HUES6 (cell line): ENCODE measurements at regions not wholly inside any gene's neighbourhood (a gene's known extent, or its start where the extent isn't known, plus 50 kb on each side); places are given as distances from the start of the nearest gene placed in this dataset.
"Not testable (repeated sequence)": the region's sequence is repeated elsewhere in the genome, so short reads cannot be mapped to it uniquely, and the experiment has no call there.

Experiments
- H3K27ac ChIP-seq: 2 replicates; pipeline ENCODE4 v1.7.0; 2013; ENCODE audit warnings: low read depth, mild to moderate bottlenecking, low read length, inconsistent platforms
- H3K27me3 ChIP-seq: 2 replicates; pipeline ENCODE4 v1.6.1; 2013; ENCODE audit warnings: low read length; ENCODE audit not compliant: control insufficient read depth, insufficient read depth
- H3K36me3 ChIP-seq: 2 replicates; pipeline ENCODE4 v1.6.1; 2013; ENCODE audit warnings: low read length; ENCODE audit not compliant: control insufficient read depth, insufficient read depth
- H3K4me1 ChIP-seq: 2 replicates; pipeline ENCODE4 v1.6.1; 2013; ENCODE audit warnings: low read length; ENCODE audit not compliant: control insufficient read depth, insufficient read depth
- H3K4me3 ChIP-seq: 2 replicates; pipeline ENCODE4 v1.5.1; 2013; ENCODE audit warnings: low read depth, low read length
- H3K9ac ChIP-seq: one replicate; pipeline ENCODE4 v1.6.1; 2013; ENCODE audit warnings: mild to moderate bottlenecking, low read length
- H3K9me3 ChIP-seq: 2 replicates; pipeline ENCODE4 v1.6.1; 2013; ENCODE audit warnings: low read depth, low read length; ENCODE audit not compliant: control insufficient read depth, insufficient read depth

DNA sequence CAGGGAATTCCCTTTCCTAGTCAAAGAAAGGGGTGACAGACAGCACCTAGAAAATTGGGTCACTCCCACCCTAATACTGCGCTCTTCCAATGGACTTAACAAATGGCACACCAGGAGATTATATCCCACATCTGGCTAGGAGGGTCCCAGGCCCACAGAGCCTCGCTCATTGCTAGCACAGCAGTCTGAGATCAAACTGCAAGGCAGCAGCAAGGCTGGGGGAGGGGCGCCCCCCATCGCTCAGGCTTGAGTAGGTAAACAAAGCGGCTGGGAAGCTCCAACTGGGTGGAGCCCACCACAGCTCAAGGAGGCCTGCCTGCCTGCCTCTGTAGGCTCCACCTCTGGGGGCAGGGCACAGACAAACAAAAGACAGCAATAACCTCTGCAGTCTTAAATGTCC lies 1043.9 kb upstream of the GRIA3 start:
- not testable (repeated sequence) for H3K27me3 ChIP-seq, H3K27ac ChIP-seq, H3K4me3 ChIP-seq, H3K36me3 ChIP-seq, H3K9ac ChIP-seq, H3K4me1 ChIP-seq
- H3K9me3 ChIP-seq: peaks cover 17% of the 10 kb centered on the region

DNA sequence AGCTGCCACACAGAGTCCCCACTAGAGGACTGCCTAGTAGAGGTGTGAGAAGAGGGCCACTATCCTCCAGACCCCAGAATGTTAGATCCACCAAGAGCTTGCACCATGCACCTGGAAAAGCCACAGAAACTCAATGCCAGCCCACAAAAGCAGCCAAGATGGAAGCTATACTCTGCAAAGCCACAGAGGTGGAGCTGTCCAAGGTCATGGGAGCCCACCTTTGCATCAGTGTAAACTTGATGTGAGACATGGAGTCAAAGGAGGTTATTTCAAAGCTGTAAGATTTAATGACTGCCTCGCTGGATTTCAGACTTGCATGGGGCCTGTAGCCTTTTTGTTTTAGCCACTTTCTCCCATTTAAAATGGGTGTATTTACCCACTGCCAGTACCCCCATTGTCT lies 1030.1 kb upstream of the GRIA3 start:
- Histone ChIP-seq H3K9me3 (peaks cover 17% of the 10 kb centered on the region), H3K27ac (no peak overlapping the region), H3K4me1 (no peaks in the 10 kb centered on the region), H3K9ac (no peak overlapping the region), H3K36me3 (no peaks in the 10 kb centered on the region), H3K27me3 (no peaks in the 10 kb centered on the region; the same call in 1 of the 2 replicates), H3K4me3 (no peak overlapping the region)

DNA sequence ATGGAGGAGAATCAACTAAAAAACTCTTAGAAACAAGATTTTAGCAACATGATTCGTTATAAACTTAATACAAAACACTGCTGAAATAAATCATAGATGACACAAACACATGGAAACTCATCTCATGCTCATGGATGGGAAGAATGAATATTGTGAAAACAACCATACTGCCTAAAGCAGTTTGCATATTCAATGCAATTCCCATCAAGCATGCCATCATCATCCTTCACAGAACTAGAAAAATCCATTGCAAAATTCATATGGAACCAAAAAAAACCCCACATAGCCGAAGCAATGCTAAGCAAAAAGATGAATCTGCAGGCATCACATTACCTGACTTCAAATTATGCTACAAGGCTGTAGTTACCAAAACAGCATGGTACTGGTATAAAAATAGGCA lies 1015.8 kb upstream of the GRIA3 start:
- Histone ChIP-seq H3K4me3 (no peak overlapping the region), H3K9ac (no peak overlapping the region), H3K36me3 (no peaks in the 10 kb centered on the region), H3K4me1 (no peaks in the 10 kb centered on the region), H3K27me3 (no peaks in the 10 kb centered on the region), H3K9me3 (no peaks in the 10 kb centered on the region; the same call in 1 of the 2 replicates), H3K27ac (no peak overlapping the region)

DNA sequence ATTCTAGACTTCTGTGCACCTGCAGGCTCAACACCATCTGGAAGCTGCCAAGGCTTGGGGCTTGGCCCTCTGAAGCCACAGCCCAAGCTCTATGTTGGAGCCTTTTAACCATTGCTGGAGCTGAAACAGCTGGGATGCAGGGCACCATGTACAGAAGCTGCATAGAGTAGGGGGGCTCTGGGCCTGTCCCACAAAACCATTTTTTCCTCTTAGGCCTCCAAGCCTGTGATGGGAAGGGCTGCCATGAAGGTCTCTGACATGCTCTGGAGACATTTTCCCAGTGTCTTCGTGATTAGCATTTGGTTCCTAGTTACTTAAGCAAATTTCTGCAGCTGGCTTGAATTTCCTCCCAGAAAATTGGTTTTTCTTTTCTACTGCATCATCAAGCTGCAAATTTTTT lies 999.3 kb upstream of the GRIA3 start:
- Histone ChIP-seq H3K9ac (no peak overlapping the region), H3K27me3 (peaks cover 5% of the 10 kb centered on the region; the same call in 1 of the 2 replicates), H3K4me3 (no peak overlapping the region), H3K27ac (no peak overlapping the region), H3K9me3 (peaks cover 34% of the 10 kb centered on the region), H3K36me3 (no peaks in the 10 kb centered on the region), H3K4me1 (no peaks in the 10 kb centered on the region)

DNA sequence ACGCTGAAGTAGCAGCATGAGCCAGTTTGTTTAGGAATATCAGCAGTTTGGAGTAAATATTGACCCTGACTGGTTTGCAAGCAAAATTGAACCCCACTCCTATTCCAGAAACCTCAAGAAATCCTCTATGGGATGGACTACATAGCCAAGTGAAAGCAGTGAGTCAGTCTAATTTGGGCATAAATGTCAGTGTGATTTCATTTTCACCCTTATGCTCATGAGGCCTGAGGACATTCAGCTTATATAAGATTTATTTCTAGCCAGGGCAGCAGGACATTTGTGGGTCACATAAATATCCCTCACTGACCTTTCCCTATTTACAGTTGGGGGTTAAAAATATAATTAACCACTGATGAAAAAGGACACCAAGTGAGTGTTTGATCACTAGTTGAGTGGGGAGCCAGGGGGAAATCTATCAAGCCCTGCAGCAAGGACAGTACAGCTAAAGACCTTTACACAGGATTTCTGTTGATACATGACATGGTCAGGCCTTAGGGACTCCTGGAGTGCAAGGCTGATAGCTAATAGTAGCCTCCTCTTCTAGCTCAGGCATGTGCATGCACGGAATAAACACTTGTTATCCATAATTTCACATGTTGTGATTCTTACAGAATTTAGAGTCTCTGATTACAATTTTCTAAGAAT lies 996.9 kb upstream of the GRIA3 start:
- H3K9ac ChIP-seq: no peak overlapping the region
- peaks cover 34% of the 10 kb centered on the region for H3K9me3 ChIP-seq
- no peaks in the 10 kb centered on the region for H3K36me3 ChIP-seq
- no peaks in the 10 kb centered on the region for H3K4me1 ChIP-seq
- no peak overlapping the region for H3K4me3 ChIP-seq
- peaks cover 5% of the 10 kb centered on the region; the same call in 1 of the 2 replicates for H3K27me3 ChIP-seq
- H3K27ac ChIP-seq: no peak overlapping the region

DNA sequence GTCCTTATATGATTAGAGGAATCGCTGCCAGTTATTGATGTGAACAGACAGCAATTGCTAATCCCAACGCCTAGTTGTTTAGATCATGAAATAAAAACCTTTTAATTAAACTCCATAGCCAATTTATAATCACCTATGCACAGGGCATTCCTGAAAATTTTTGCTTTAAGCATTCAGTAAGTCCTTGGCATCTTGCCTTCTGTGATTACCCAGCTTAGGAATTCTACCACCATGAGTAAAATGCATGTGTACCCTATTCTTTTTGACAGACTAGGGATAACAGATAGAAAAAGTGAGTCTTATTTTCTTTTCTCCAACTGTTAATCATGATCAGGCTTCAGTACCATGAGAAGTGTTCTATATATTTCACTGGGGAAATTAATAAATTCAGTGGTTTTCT lies 995.3 kb upstream of the GRIA3 start:
- Histone ChIP-seq H3K36me3 (no peaks in the 10 kb centered on the region), H3K4me1 (no peaks in the 10 kb centered on the region), H3K9ac (no peak overlapping the region), H3K9me3 (peaks cover 24% of the 10 kb centered on the region), H3K27me3 (peaks cover 5% of the 10 kb centered on the region; the same call in 1 of the 2 replicates), H3K27ac (no peak overlapping the region), H3K4me3 (no peak overlapping the region)

DNA sequence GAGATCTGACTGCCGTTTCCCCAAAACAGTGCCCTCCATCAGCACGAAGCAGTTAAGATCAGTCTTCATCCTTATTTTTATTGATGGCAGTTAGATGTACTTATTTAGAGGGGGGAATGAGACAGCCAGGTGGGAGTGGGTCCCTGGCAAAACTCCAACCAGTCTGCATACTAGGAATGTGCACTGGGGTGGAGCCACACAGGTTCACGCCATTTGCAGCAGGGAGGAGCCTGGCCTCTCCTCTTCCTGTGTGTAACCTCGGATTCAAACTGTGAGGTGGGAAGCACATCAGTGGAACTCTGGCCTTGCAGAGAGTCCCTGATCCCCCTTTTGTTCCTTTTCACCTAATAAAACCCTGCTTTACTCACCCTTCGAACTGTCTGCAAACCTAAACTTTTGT lies 987.7 kb upstream of the GRIA3 start:
- H3K9me3 ChIP-seq: peaks cover 4% of the 10 kb centered on the region; the same call in 1 of the 2 replicates
- no peak overlapping the region for H3K4me3 ChIP-seq
- H3K9ac ChIP-seq: no peak overlapping the region
- H3K27me3 ChIP-seq: no peaks in the 10 kb centered on the region; the same call in 1 of the 2 replicates
- no peaks in the 10 kb centered on the region for H3K36me3 ChIP-seq
- peaks cover 6% of the 10 kb centered on the region; the same call in 1 of the 2 replicates for H3K4me1 ChIP-seq
- no peak overlapping the region for H3K27ac ChIP-seq

DNA sequence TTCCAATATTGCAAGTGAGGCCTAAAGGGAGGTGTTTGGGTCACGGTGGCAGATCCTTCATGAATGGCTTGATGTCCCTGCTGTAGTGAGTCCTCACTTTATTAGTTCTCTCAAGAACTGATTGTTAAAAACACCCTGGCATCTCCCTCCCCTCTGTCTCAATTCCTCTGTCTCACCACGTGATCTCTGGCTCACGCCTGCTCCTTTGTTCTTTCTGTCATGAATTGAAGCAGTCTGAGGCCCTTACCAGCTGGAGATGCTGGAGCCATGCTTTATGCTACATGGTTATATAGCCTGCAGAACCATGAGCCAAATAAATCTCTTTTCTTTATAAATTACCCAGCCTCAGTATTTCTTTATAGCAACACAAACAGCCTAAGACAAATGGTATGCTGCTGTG lies 980.7 kb upstream of the GRIA3 start:
- Histone ChIP-seq H3K4me1 (peaks cover 9% of the 10 kb centered on the region), H3K27ac (no peak overlapping the region), H3K9me3 (peaks cover 3% of the 10 kb centered on the region; the same call in 1 of the 2 replicates), H3K9ac (no peak overlapping the region), H3K4me3 (no peak overlapping the region), H3K36me3 (no peaks in the 10 kb centered on the region), H3K27me3 (no peaks in the 10 kb centered on the region; the same call in 1 of the 2 replicates)

DNA sequence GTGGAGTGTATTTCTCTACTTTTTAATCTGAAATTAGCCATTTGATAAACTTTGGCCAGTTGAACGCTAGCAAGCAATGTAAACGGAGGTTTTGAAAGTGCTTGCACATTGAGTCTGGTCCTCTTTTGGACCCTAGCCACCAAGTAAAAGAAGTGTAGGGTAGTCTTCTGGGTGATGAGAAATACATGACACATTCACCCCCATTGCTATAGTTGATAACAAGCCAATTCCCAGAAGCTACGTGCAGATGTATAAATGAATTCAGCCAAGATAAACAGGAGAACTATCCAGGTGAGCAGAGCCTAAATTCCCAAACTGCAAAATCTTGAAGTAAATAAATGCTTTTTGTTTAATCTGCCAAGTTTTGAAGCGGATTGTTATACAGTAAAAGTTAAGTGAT lies 965.4 kb upstream of the GRIA3 start:
- Histone ChIP-seq H3K9me3 (peaks cover 5% of the 10 kb centered on the region; the same call in 1 of the 2 replicates), H3K36me3 (peaks cover 3% of the 10 kb centered on the region; the same call in 1 of the 2 replicates), H3K4me1 (peaks cover 25% of the 10 kb centered on the region), H3K27ac (no peak overlapping the region), H3K9ac (no peak overlapping the region), H3K27me3 (no peaks in the 10 kb centered on the region; the same call in 1 of the 2 replicates), H3K4me3 (no peak overlapping the region)

DNA sequence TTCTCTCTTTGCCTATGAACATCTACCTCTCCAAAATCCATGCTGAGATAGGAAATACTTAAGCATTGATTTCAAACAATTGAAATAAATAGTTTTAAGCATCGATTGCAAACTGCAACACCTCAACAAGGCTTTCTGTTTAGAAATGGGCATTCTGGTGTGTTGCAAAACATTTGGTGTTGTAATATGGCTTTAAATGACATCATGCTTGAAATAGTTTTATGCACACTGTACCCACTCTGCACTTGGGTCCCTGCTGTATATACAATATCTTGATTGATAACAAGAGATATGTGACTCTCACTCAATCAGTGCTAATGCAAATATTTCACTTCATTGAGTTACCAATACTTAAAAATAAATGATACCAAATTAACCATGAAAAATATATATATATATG lies 964.9 kb upstream of the GRIA3 start:
- Histone ChIP-seq H3K4me1 (peaks cover 25% of the 10 kb centered on the region), H3K36me3 (peaks cover 5% of the 10 kb centered on the region; the same call in 1 of the 2 replicates), H3K9ac (no peak overlapping the region), H3K27ac (no peak overlapping the region), H3K9me3 (peaks cover 5% of the 10 kb centered on the region; the same call in 1 of the 2 replicates), H3K4me3 (no peak overlapping the region), H3K27me3 (no peaks in the 10 kb centered on the region; the same call in 1 of the 2 replicates)

DNA sequence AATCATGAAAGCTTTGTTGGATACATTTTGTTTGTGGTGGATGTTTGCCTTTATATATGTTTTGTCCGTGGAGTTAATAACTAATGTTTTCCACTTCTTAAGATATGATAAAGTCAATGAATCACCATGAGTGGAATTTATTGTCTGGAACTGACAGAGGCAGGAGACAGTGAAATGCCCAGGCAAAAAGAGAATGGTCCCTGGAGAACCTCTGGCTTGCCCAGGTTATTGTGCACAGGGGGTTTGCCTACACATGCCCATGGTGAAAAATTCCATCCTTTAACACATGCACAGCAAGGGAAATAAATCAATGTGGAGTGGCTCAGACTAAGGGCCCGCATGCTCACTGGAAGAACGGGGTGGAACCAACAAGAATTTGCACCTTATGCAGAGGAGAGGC lies 964.3 kb upstream of the GRIA3 start:
- H3K27ac ChIP-seq: peak overlapping the region; percentile 94
- H3K9ac ChIP-seq: peak overlapping the region; percentile 93
- peaks cover 5% of the 10 kb centered on the region; the same call in 1 of the 2 replicates for H3K9me3 ChIP-seq
- H3K36me3 ChIP-seq: peaks cover 11% of the 10 kb centered on the region
- H3K4me3 ChIP-seq: no peak overlapping the region
- H3K4me1 ChIP-seq: peaks cover 25% of the 10 kb centered on the region
- no peaks in the 10 kb centered on the region for H3K27me3 ChIP-seq
